H9 (cell line): ENCODE measurements at regions not wholly inside any gene's neighbourhood (a gene's known extent, or its start where the extent isn't known, plus 50 kb on each side); places are given as distances from the start of the nearest gene placed in this dataset.
A peak's percentile ranks its signal among the peaks of the same experiment; 100 is the strongest.

ENCODE experiments used
- DNase-seq: peaks from one replicate; pipeline ENCODE4 v3.0.0-alpha.2; 2017
- H2AFZ ChIP-seq: one replicate; pipeline ENCODE4 v1.6.1; 2013; ENCODE audit warnings: mild to moderate bottlenecking, low read length, control low read depth, moderate library complexity
- H2AK5ac ChIP-seq: 2 replicates; pipeline ENCODE4 v1.6.1; 2013; ENCODE audit warnings: low read length, control low read depth, mixed read lengths; ENCODE audit not compliant: insufficient read length
- H2BK120ac ChIP-seq: one replicate; pipeline ENCODE4 v1.6.1; 2013; ENCODE audit warnings: low read depth, mild to moderate bottlenecking, low read length, control low read depth, inconsistent platforms; ENCODE audit not compliant: poor library complexity, severe bottlenecking
- H2BK12ac ChIP-seq: 2 replicates; pipeline ENCODE4 v1.6.1; 2013; ENCODE audit warnings: low read length, control low read depth, mixed read lengths, low read depth; ENCODE audit not compliant: insufficient read length
- H2BK15ac ChIP-seq: 2 replicates; pipeline ENCODE4 v1.6.1; 2013; ENCODE audit warnings: low read depth, low read length, control low read depth
- H2BK20ac ChIP-seq: one replicate; pipeline ENCODE4 v1.6.1; 2013; ENCODE audit warnings: low read depth, mild to moderate bottlenecking, low read length, control low read depth, inconsistent platforms; ENCODE audit not compliant: poor library complexity, severe bottlenecking
- H2BK5ac ChIP-seq: 2 replicates; pipeline ENCODE4 v1.6.1; 2013; ENCODE audit warnings: low read length, control low read depth, mixed read lengths; ENCODE audit not compliant: insufficient read length
- H3K14ac ChIP-seq: 2 replicates; pipeline ENCODE4 v1.6.1; 2013; ENCODE audit warnings: low read length, control low read depth; ENCODE audit not compliant: insufficient read depth
- H3K18ac ChIP-seq: 2 replicates; pipeline ENCODE4 v1.6.1; 2013; ENCODE audit warnings: low read depth, mild to moderate bottlenecking, mixed read lengths, low read length, control low read depth; ENCODE audit not compliant: insufficient read length
- H3K23ac ChIP-seq: 2 replicates; pipeline ENCODE4 v1.6.1; 2013; ENCODE audit warnings: low read length, control low read depth, mixed read lengths, low read depth; ENCODE audit not compliant: insufficient read length
- H3K23me2 ChIP-seq: 2 replicates; pipeline ENCODE4 v1.6.1; 2013; ENCODE audit warnings: low read depth, mild to moderate bottlenecking, mixed read lengths, low read length, control low read depth; ENCODE audit not compliant: insufficient read length, poor library complexity, severe bottlenecking
- H3K27ac ChIP-seq: 2 replicates; pipeline ENCODE4 v1.5.1; 2013; ENCODE audit warnings: low read length, control low read depth, mixed read lengths, low read depth; ENCODE audit not compliant: insufficient read length
- H3K27me3 ChIP-seq: 2 replicates; pipeline ENCODE4 v1.6.1; 2013; ENCODE audit warnings: low read length, control low read depth, inconsistent platforms; ENCODE audit not compliant: insufficient read depth
- H3K4ac ChIP-seq: 2 replicates; pipeline ENCODE4 v1.6.1; 2013; ENCODE audit warnings: low read depth, mild to moderate bottlenecking, control low read depth, inconsistent platforms, low read length, moderate library complexity
- H3K4me1 ChIP-seq: 2 replicates; pipeline ENCODE4 v1.6.1; 2013; ENCODE audit warnings: low read length, control low read depth, inconsistent platforms; ENCODE audit not compliant: insufficient read depth
- H3K4me2 ChIP-seq: 2 replicates; pipeline ENCODE4 v1.6.1; 2013; ENCODE audit warnings: low read length, control low read depth, mixed read lengths; ENCODE audit not compliant: insufficient read length, insufficient read depth
- H3K56ac ChIP-seq: 2 replicates; pipeline ENCODE4 v1.6.1; 2013; ENCODE audit warnings: low read depth, mild to moderate bottlenecking, mixed read lengths, low read length, control low read depth; ENCODE audit not compliant: insufficient read length
- H3K79me1 ChIP-seq: 2 replicates; pipeline ENCODE4 v1.6.1; 2013; ENCODE audit warnings: low read depth, mild to moderate bottlenecking, moderate library complexity, low read length, control low read depth, inconsistent platforms; ENCODE audit not compliant: insufficient read depth, poor library complexity, severe bottlenecking
- H3K79me2 ChIP-seq: 2 replicates; pipeline ENCODE4 v1.6.1; 2013; ENCODE audit warnings: low read length, control low read depth, inconsistent platforms; ENCODE audit not compliant: insufficient read depth
- H3K9ac ChIP-seq: 2 replicates; pipeline ENCODE4 v1.6.1; 2013; ENCODE audit warnings: low read length, control low read depth, mixed read lengths; ENCODE audit not compliant: insufficient read length; ENCODE audit errors: extremely low read depth
- H3K9me3 ChIP-seq: one replicate; pipeline ENCODE4 v1.6.1; 2013; ENCODE audit warnings: low read depth, low read length, inconsistent platforms; ENCODE audit not compliant: control insufficient read depth
- H3T11ph ChIP-seq: one replicate; pipeline ENCODE4 v1.6.1; 2013; ENCODE audit warnings: mild to moderate bottlenecking, low read length, control low read depth, inconsistent platforms
- H4K20me1 ChIP-seq: one replicate; pipeline ENCODE4 v1.6.1; 2013; ENCODE audit not compliant: control insufficient read depth, insufficient read length, insufficient read depth
- H4K5ac ChIP-seq: 2 replicates; pipeline ENCODE4 v1.6.1; 2013; ENCODE audit warnings: low read depth, mild to moderate bottlenecking, mixed read lengths, low read length, control low read depth; ENCODE audit not compliant: insufficient read length
- H4K8ac ChIP-seq: replicated peaks from 2 replicates; pipeline ENCODE4 v1.6.1; 2013; ENCODE audit warnings: low read length, control low read depth, mixed read lengths, low read depth; ENCODE audit not compliant: insufficient read length
- H4K91ac ChIP-seq: 2 replicates; pipeline ENCODE4 v1.6.1; 2013; ENCODE audit warnings: low read depth, mild to moderate bottlenecking, moderate library complexity, mixed read lengths, low read length, control low read depth; ENCODE audit not compliant: insufficient read length
- H3K27ac Mint-ChIP-seq, 3 experiments: 2 replicates in 2 of 3; 3 replicates in 1 of 3; pipeline ENCODE4 v1.8.0; 2020 to 2021; ENCODE audit warnings: mixed read lengths in 3 of 3, mild to moderate bottlenecking in 1 of 3, moderate library complexity in 1 of 3
- H3K27me3 Mint-ChIP-seq: 2 replicates; pipeline ENCODE4 v1.8.0; 2021; ENCODE audit warnings: low read depth, mild to moderate bottlenecking, moderate library complexity, mixed read lengths
- H3K36me3 Mint-ChIP-seq, 3 experiments: 2 replicates in 2 of 3; 3 replicates in 1 of 3; pipeline ENCODE4 v1.8.0; 2020 to 2021; ENCODE audit warnings: low read depth in 3 of 3, mixed read lengths in 3 of 3; ENCODE audit not compliant: insufficient read depth in 1 of 3
- H3K4me1 Mint-ChIP-seq, 2 experiments: 2 replicates each; pipeline ENCODE4 v1.8.0; 2020; ENCODE audit warnings: mixed read lengths in 2 of 2
- H3K4me3 Mint-ChIP-seq, 2 experiments: 2 replicates in 1 of 2; 3 replicates in 1 of 2; pipeline ENCODE4 v1.8.0; 2020 to 2021; ENCODE audit warnings: mild to moderate bottlenecking in 2 of 2, mixed read lengths in 2 of 2, moderate library complexity in 1 of 2
- H3K9me3 Mint-ChIP-seq, 2 experiments: 2 replicates in 1 of 2; 3 replicates in 1 of 2; pipeline ENCODE4 v1.8.0; 2020; ENCODE audit warnings: mild to moderate bottlenecking in 2 of 2, mixed read lengths in 2 of 2, moderate library complexity in 1 of 2
- WGBS: extraction: QIAGEN DNeasy Blood & Tissue Kit; methylation state at CpG from one replicate; pipeline ENCODE4 v1.1.7; 2013; ENCODE audit warnings: missing lambda C conversion rate, low lambda C conversion rate, mixed read lengths; ENCODE audit not compliant: insufficient read length; ENCODE audit errors: extremely low coverage; 5-methylcytosine and 5-hydroxymethylcytosine counted together
- TF ChIP-seq, protein P1 (sequence below): fragments of 200-600 bp; sonication (generic); conservative IDR thresholded peaks from 3 replicates; pipeline ENCODE4 v1.8.0; 2021; ENCODE audit warnings: antibody characterized with exemption, mild to moderate bottlenecking

DNA sequence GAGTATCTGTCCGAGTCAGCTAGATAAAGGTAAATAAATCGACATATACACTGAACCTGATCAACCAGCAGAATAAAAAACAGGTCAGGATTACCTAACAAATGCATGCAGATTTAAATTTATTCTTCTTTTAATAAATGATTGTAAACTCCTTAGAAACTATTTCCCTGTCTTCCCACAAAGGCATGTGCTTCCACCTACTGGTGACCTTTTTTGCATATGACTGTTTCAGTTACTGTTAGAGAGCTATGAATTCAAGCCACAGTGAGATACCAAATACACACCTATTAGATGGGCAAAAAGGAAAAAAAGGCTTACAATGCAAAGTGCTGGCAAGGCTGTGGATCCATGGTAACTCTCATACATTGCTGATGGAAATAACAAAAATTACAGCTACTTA, 957.4 kb upstream of the NCAM2 start:
- DNase-seq = no peak
- Histone ChIP-seq H3K14ac (no peak overlapping the region), H3K27ac (no peak overlapping the region), H3K9me3 (no peaks in the 10 kb centered on the region), H4K20me1 (no peaks in the 10 kb centered on the region), H3K9ac (no peak overlapping the region), H3T11ph (no peak overlapping the region), H2AFZ (no peak overlapping the region), H2BK15ac (no peak overlapping the region), H2BK5ac (no peak overlapping the region), H3K56ac (no peak overlapping the region), H2AK5ac (no peak overlapping the region), H3K79me2 (no peaks in the 10 kb centered on the region), H4K8ac (no peak overlapping the region), H3K27me3 (no peaks in the 10 kb centered on the region), H3K4me1 (no peaks in the 10 kb centered on the region), H3K4ac (no peak overlapping the region), H2BK12ac (no peak overlapping the region), H4K5ac (no peak overlapping the region), H2BK120ac (no peak overlapping the region), H3K4me2 (no peak overlapping the region), H3K18ac (no peak overlapping the region), H2BK20ac (no peak overlapping the region), H3K79me1 (no peaks in the 10 kb centered on the region), H3K23ac (no peak overlapping the region), H4K91ac (no peak overlapping the region), H3K23me2 (no peaks in the 10 kb centered on the region)
- Mint-ChIP-seq H3K4me3 (no peak overlapping the region), H3K27ac (no peak overlapping the region), H3K9me3 (peaks cover 17 to 18% of the 10 kb centered on the region in 2 experiments; a peak in 4 of 5 replicates), H3K36me3 (peaks cover 8 to 25% (median 12%) of the 10 kb centered on the region in 3 experiments; a peak in 6 of 7 replicates), H3K27me3 (no peaks in the 10 kb centered on the region; the same call in none of the 2 replicates), H3K4me1 (peaks cover 19 to 20% of the 10 kb centered on the region in 2 experiments)
- WGBS = no CpG with 5 or more reads among the region's 2 CpGs
- TF ChIP-seq, protein P1, sequence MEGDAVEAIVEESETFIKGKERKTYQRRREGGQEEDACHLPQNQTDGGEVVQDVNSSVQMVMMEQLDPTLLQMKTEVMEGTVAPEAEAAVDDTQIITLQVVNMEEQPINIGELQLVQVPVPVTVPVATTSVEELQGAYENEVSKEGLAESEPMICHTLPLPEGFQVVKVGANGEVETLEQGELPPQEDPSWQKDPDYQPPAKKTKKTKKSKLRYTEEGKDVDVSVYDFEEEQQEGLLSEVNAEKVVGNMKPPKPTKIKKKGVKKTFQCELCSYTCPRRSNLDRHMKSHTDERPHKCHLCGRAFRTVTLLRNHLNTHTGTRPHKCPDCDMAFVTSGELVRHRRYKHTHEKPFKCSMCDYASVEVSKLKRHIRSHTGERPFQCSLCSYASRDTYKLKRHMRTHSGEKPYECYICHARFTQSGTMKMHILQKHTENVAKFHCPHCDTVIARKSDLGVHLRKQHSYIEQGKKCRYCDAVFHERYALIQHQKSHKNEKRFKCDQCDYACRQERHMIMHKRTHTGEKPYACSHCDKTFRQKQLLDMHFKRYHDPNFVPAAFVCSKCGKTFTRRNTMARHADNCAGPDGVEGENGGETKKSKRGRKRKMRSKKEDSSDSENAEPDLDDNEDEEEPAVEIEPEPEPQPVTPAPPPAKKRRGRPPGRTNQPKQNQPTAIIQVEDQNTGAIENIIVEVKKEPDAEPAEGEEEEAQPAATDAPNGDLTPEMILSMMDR = peak; percentile 67
